PC-9 (cell line): ENCODE measurements at regions not wholly inside any gene's neighbourhood (a gene's known extent, or its start where the extent isn't known, plus 50 kb on each side); places are given as distances from the start of the nearest gene placed in this dataset.

Experiments
- BruUV-seq: library from RNA; stranded (reverse); fragments of 400-500 nt; replicated peaks from 2 replicates; lab custom pipeline; 2021; lab: Mats Ljungman, UMichigan
- CTCF ChIA-PET: fragments of 300-600 bp; sonication (Branson Sonifier 250); formaldehyde crosslinking; loops from one replicate; lab custom pipeline; 2022; ENCODE audit warnings: antibody characterized with exemption; lab: Charles Lee
- POLR2A ChIA-PET: fragments of 300-600 bp; sonication (Branson Sonifier 250); formaldehyde crosslinking; loops from one replicate; lab custom pipeline; 2022; ENCODE audit warnings: antibody characterized with exemption; ENCODE audit not compliant: unreplicated experiment; lab: Charles Lee
- DNase-seq, 2 experiments: peaks; one replicate each; pipeline versions ENCODE4 v3.0.0 to v3.0.0-alpha.2; 2015 to 2022; ENCODE audit warnings: mixed read lengths in 1 of 2
- H2AFZ ChIP-seq: fragments of 200-600 bp; sonication (generic); 2 replicates; pipeline ENCODE4 v1.8.1; 2017; ENCODE audit warnings: antibody characterized with exemption
- H3F3A ChIP-seq: fragments of 200-600 bp; sonication (generic); 2 replicates; pipeline ENCODE4 v1.8.1; 2017; ENCODE audit warnings: antibody characterized with exemption, mild to moderate bottlenecking, low read depth; ENCODE audit not compliant: insufficient read depth
- H3K27ac ChIP-seq: fragments of 200-600 bp; sonication (generic); 2 replicates; pipeline ENCODE4 v1.6.1; 2016; ENCODE audit warnings: mixed run types
- H3K27me3 ChIP-seq: fragments of 200-600 bp; sonication (generic); 2 replicates; pipeline ENCODE4 v1.6.1; 2016; ENCODE audit warnings: low read depth, mixed run types; ENCODE audit not compliant: insufficient read depth
- H3K36me3 ChIP-seq: fragments of 200-600 bp; sonication (generic); 2 replicates; pipeline ENCODE4 v1.6.1; 2016; ENCODE audit warnings: low read depth, mixed run types
- H3K4me1 ChIP-seq: fragments of 200-600 bp; sonication (generic); replicated peaks from 2 replicates; pipeline ENCODE4 v1.6.1; 2016; ENCODE audit warnings: mixed run types; ENCODE audit not compliant: insufficient read depth
- H3K4me2 ChIP-seq: fragments of 200-600 bp; sonication (generic); 2 replicates; pipeline ENCODE4 v1.6.1; 2017; ENCODE audit warnings: mixed run types
- H3K4me3 ChIP-seq: fragments of 200-600 bp; sonication (generic); 2 replicates; pipeline ENCODE4 v1.6.1; 2016; ENCODE audit warnings: mixed run types
- H3K79me2 ChIP-seq: fragments of 200-600 bp; sonication (generic); 2 replicates; pipeline ENCODE4 v1.6.1; 2017; ENCODE audit warnings: low read depth, mixed run types
- H3K9me2 ChIP-seq: fragments of 200-600 bp; sonication (generic); 2 replicates; pipeline ENCODE4 v1.8.1; 2017; ENCODE audit warnings: mild to moderate bottlenecking; ENCODE audit not compliant: insufficient read depth
- H3K9me3 ChIP-seq: fragments of 200-600 bp; sonication (generic); 2 replicates; pipeline ENCODE4 v1.8.1; 2016; ENCODE audit warnings: low read depth; ENCODE audit not compliant: insufficient read depth
- H4K20me1 ChIP-seq: fragments of 200-600 bp; sonication (generic); 2 replicates; pipeline ENCODE4 v1.8.1; 2017; ENCODE audit not compliant: insufficient read depth
- EZH2 ChIP-seq: fragments of 200-600 bp; sonication (generic); IDR thresholded peaks from 2 replicates; pipeline ENCODE4 v1.8.0; 2017; ENCODE audit warnings: antibody characterized with exemption, low read depth
- intact Hi-C: fragments of 100-400 bp; cut with micrococcal nuclease; formaldehyde crosslinking; loops from one replicate; pipeline ENCODE4 v1.10.0; 2022; ENCODE audit not compliant: unreplicated experiment
- TF ChIP-seq, protein P1 (sequence below): fragments of 200-600 bp; sonication (generic); conservative IDR thresholded peaks from 2 replicates; pipeline ENCODE4 v1.6.1; 2017; ENCODE audit warnings: mixed run types, antibody characterized with exemption, mild to moderate bottlenecking, moderate library complexity

DNA sequence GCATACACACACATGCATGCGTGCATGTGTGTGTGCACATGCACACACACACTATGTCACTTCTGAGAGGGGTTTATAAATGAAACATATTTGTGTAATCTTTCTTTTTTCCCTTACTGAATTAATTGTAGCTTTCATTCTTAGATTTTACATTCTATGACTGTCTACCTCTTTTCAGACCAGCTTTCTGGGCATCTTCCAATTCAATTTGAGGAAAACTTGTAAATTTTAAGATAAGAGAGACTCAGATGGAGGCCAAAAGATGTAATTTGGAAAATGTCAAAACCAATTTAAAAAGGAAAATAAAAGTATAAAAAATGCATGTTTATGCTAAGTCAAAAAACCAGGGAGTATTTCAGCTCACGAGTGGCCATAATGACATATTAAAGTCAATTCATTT, 594.5 kb downstream of the OLFM4 start:
- no peaks in the 10 kb centered on the region for H4K20me1 ChIP-seq
- no peak overlapping the region for H3K4me2 ChIP-seq
- H3K9me2 ChIP-seq = no peaks in the 10 kb centered on the region; the same call in 1 of the 2 replicates
- intact Hi-C loops = no loop called here
- H3F3A ChIP-seq = no peaks in the 10 kb centered on the region
- TF ChIP-seq, protein P1, sequence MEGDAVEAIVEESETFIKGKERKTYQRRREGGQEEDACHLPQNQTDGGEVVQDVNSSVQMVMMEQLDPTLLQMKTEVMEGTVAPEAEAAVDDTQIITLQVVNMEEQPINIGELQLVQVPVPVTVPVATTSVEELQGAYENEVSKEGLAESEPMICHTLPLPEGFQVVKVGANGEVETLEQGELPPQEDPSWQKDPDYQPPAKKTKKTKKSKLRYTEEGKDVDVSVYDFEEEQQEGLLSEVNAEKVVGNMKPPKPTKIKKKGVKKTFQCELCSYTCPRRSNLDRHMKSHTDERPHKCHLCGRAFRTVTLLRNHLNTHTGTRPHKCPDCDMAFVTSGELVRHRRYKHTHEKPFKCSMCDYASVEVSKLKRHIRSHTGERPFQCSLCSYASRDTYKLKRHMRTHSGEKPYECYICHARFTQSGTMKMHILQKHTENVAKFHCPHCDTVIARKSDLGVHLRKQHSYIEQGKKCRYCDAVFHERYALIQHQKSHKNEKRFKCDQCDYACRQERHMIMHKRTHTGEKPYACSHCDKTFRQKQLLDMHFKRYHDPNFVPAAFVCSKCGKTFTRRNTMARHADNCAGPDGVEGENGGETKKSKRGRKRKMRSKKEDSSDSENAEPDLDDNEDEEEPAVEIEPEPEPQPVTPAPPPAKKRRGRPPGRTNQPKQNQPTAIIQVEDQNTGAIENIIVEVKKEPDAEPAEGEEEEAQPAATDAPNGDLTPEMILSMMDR = no peak
- no peak for TF ChIP-seq EZH2
- H3K9me3 ChIP-seq = no peaks in the 10 kb centered on the region
- H3K36me3 ChIP-seq = no peaks in the 10 kb centered on the region
- H3K4me1 ChIP-seq = no peaks in the 10 kb centered on the region
- no peak overlapping the region for H3K4me3 ChIP-seq
- CTCF ChIA-PET = no interaction called here
- H2AFZ ChIP-seq = no peak overlapping the region
- no peak overlapping the region for H3K27ac ChIP-seq
- POLR2A ChIA-PET = no interaction called here
- no peak for DNase-seq
- H3K79me2 ChIP-seq = no peaks in the 10 kb centered on the region
- BruUV-seq = no TSS peak
- H3K27me3 ChIP-seq = no peaks in the 10 kb centered on the region

DNA sequence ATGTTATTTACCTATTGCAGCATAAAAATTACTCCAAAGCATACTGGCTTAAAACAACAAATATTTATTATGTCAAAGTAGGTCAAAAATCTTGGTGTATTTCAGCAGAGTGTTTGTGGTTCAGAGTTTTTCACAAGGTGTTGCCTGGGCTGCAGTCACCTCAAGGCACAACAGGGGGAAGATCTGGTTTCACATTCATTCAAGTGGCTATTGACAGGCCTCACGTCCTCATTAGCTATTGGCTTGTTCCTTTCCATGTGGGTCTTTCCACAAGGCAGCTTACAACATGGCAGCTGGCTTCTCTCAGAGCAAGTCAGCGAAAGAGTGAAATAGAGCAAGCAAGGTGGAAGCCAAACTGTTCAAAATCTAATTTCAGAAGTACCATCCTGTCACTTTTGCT, 602.9 kb downstream of the OLFM4 start:
- Histone ChIP-seq H3K4me2 (no peak overlapping the region), H3K4me1 (no peaks in the 10 kb centered on the region), H3K9me3 (no peaks in the 10 kb centered on the region), H3K36me3 (no peaks in the 10 kb centered on the region), H3K79me2 (no peaks in the 10 kb centered on the region), H3K4me3 (no peak overlapping the region), H3K27me3 (no peaks in the 10 kb centered on the region), H3K9me2 (no peaks in the 10 kb centered on the region), H3K27ac (no peak overlapping the region), H3F3A (no peaks in the 10 kb centered on the region), H4K20me1 (no peaks in the 10 kb centered on the region), H2AFZ (no peak overlapping the region)
- CTCF ChIA-PET = no interaction called here
- intact Hi-C loops = no loop called here
- no peak for TF ChIP-seq EZH2
- TF ChIP-seq, protein P1 = no peak
- POLR2A ChIA-PET = no interaction called here
- BruUV-seq = no TSS peak
- no peak for DNase-seq

DNA sequence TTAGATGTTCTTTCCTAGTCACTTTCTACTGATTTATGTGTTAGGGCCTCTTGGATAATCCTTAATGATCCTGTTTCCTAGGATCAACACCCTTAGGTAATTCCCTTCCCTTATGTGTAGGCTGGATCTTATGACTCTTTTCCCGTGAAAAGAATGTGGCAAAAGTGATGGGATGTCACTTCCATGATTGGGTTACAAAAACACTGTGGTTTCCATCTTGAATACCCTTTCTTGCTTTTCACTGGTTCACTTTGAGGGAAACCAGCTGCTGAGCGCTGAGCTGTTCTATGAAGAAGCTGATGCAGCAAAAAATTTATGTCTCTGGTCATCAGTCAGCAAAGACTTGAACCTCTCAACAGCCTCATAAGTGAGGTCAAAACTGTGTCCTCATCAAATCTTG, 609.4 kb downstream of the OLFM4 start:
- Histone ChIP-seq H3K79me2 (no peaks in the 10 kb centered on the region), H4K20me1 (no peaks in the 10 kb centered on the region), H3K9me2 (no peaks in the 10 kb centered on the region; the same call in 1 of the 2 replicates), H3K4me3 (no peak overlapping the region), H3F3A (no peaks in the 10 kb centered on the region), H3K4me2 (no peak overlapping the region), H3K9me3 (no peaks in the 10 kb centered on the region), H3K27me3 (no peaks in the 10 kb centered on the region), H3K36me3 (no peaks in the 10 kb centered on the region), H3K27ac (no peak overlapping the region), H2AFZ (no peak overlapping the region), H3K4me1 (no peaks in the 10 kb centered on the region)
- POLR2A ChIA-PET = no interaction called here
- TF ChIP-seq, protein P1 = no peak
- TF ChIP-seq EZH2 = no peak
- no TSS peak for BruUV-seq
- no peak for DNase-seq
- intact Hi-C loops = no loop called here
- CTCF ChIA-PET = no interaction called here
